HG02885 (cell line): ENCODE measurements at regions not wholly inside any gene's neighbourhood (a gene's known extent, or its start where the extent isn't known, plus 50 kb on each side); places are given as distances from the start of the nearest gene placed in this dataset.
"Not testable (repeated sequence)": the region's sequence is repeated elsewhere in the genome, so short reads cannot be mapped to it uniquely, and the experiment has no call there.

ENCODE experiments used
- ATAC-seq: cut with Tn5 transposase; IDR thresholded peaks from one replicate; pipeline ENCODE4 v1.9.1; 2021; ENCODE audit warnings: mild to moderate bottlenecking; ENCODE audit not compliant: unreplicated experiment, poor library complexity

- ATAC-seq = no peak
Observed at GRCh38 chr17:14522795-14523387, 222.0 kb downstream of the HS3ST3B1 start.

DNA sequence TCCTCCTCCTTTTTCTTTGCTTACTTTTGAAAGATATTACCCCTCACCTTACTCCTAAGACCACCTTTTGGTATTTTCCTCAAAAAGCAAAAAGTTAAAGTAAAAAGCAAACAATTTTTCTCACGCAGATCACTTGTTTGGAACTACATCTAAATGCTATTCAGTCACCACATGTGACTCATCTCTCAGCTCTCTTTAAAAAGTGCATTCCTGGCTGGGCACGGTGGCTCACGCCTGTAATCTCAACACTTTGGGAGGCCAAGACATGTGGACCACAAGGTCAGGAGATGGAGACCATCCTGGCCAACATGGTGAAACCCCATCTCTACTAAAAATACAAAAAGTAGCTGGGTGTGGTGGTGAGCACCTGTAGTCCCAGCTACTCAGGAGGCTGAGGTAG lies 218.0 kb downstream of the HS3ST3B1 start:
- ATAC-seq = not testable (repeated sequence)

DNA sequence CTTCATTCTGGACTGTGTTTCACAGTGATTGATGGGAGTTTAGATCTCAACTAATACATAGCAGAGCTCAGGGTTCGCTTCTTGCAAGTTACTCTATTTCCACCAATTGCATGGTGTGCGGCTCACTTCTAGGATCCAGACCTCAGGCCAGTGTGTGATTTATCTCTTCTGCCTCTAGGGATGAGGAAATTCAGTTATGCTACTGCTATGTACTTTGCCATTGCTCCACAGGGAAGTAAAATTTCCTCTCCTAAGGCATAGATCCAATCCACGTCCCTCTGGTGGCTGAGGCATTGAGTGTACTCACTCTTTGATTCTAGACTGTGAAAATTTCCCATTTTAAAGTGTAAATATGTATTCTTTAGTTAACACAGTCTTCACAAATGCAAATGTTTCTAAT lies 214.1 kb downstream of the HS3ST3B1 start:
- no peak for ATAC-seq

GRCh38 chr17:14513835-14514234 lies 213.0 kb downstream of the HS3ST3B1 start:
- no peak for ATAC-seq

DNA sequence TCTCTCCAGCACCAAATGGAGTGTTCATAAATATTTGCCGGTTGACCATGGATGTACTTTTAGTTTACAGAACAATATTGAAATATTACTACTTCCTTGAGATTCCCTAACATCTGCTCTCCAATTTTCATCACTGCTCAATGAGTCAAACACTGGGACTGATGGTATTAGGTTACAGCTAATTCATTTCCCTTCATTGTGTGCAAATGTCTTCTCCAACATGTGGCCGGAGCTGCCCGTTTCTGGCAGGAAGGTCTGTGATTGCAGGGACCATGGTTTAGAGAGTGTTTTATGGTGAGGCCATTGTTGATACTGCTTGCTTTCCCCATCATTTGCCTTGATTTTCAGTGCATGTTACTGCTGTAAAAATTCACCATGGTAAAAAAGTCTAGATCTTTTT lies 209.3 kb downstream of the HS3ST3B1 start:
- no peak for ATAC-seq

DNA sequence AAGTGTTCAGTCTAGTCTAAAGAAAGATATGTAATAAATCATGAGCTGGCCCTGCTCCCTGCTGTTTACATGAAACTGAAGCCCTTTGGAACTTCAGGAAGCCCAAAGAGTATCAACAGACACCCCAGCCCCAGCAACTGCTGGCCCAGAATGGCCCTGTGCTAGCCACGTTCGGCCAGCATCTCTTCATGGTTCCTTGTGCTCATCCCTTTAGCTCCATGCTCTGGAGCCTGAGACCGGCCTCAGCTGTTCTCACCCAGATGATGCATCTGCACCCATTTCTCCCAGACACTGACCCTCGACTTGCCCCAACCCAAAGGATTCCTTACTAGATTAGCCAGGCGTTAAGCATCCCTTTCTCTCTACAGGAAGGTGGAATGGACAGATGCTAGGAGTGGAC lies 207.3 kb downstream of the HS3ST3B1 start:
- no peak for ATAC-seq

DNA sequence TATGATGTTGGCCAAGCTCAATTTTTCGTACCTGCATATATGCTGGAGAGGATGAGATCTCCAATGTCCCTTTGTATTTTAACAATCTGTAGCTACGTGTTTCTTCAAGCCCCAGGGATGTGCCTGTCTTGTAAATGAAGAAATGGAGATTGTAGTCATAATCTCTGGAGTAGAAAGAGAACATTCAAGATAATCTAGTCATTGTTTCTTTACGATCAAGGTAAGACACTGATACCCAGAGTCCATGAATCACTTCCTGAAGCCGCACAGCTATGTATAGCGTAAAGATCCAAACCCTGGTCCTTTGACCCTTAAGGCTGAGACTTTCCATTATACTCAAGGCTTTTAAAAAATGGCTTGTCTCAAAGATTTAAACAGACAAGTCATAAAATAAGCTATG lies 205.5 kb downstream of the HS3ST3B1 start:
- ATAC-seq = no peak

DNA sequence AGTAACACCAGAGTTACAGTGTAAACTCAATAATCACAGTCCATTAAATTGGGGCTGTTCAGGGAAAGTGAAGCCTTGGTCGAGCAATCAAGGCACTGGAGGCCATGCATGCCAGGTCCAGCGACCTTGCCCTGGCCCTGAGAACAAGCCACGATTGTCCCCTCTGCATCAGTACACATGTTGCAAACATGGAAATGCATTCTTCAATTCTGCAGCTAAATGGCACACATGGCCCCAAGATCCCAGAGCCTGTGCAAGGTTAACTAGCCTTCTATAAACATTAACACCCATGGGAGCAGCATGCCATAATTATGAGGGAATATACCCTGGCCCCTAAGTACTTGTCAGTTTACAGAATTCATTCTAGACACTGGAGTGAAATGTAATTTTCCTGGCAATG lies 204.7 kb downstream of the HS3ST3B1 start:
- ATAC-seq = no peak

GRCh38 chr17:14499976-14500375 lies 199.1 kb downstream of the HS3ST3B1 start:
- no peak for ATAC-seq

DNA sequence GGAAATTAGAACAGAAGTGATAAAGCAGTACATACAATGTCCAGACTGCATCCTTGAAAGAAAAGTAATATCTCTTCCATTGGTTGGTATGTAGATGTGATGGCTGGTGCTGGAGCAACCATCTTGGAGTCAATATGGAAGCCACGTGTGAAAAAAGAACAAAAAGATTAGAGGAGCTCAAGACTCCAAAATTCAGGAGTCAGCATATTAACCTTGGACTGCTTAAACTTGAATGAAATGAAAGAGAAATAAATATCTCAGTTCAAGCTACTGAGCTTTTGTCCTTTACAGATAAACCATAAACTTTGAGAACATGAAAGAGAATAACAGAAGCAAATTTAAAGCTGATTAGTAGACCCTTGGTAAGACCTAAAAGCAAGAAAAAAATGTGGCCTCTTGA lies 197.9 kb downstream of the HS3ST3B1 start:
- no peak for ATAC-seq

DNA sequence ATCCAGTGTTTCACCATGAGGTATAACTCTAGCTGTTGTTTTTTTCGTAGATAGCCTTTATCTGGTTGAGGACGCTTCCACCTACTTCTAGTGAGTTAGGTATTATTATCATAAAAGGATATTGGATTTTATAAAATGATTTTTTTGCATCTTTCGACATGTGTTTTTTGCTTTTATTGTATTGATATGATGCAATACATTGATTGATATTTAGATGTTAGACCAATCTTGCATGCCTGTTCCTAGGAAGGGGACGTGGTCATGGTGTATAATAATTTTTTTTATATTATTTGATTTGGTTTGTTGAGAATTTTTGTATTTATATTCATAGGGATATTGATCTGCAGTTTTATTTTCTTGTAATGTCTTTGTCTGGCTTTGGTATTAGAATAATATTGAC lies 193.3 kb downstream of the HS3ST3B1 start:
- ATAC-seq = no peak

DNA sequence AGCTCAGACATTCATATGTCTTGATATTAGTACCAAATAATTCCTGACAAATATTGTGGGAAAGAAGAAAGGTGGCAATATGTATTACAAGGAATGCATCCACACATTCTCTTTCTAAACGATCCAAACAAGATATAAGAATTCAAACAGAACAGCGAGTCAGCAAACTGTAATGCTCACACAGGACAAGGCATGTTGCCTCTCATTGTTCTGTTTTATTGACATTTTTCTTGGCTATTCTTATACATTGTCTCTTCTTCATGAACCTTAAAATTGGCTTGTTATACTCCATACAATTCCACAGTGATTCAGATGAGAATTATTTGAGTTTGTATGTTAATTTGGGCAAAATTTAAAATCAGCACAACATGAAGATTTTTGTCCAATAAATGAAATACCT lies 189.1 kb downstream of the HS3ST3B1 start:
- ATAC-seq = no peak

- no peak for ATAC-seq
Observed at GRCh38 chr17:14488958-14489550, 188.2 kb downstream of the HS3ST3B1 start.

GRCh38 chr17:14487068-14487467 lies 186.2 kb downstream of the HS3ST3B1 start:
- no peak for ATAC-seq

GRCh38 chr17:14482715-14483114 lies 181.8 kb downstream of the HS3ST3B1 start:
- ATAC-seq = no peak

DNA sequence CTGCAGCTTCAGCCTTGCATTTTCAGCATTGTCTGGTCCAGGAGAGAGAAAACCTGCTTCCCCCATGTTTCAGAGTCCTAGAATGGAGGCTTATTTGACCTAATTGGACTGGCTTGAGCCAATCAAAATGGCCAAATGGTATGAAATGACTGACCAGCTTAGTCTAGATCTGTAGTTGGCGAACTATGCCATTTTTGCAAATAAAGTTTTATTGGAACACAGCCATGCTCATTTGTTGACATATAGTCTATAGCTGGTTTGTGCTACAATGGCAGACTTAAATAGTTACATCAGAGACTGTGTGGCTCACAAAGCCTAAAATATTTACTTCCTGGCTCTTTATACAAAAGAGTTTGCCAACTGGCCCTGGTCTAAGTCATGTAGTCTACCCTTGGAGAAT lies 180.8 kb downstream of the HS3ST3B1 start:
- ATAC-seq = no peak

GRCh38 chr17:14474591-14474990 lies 173.7 kb downstream of the HS3ST3B1 start:
- no peak for ATAC-seq

GRCh38 chr17:14471052-14471451 lies 170.2 kb downstream of the HS3ST3B1 start:
- ATAC-seq = no peak

GRCh38 chr17:14470417-14470816 lies 169.5 kb downstream of the HS3ST3B1 start:
- no peak for ATAC-seq

GRCh38 chr17:14469971-14470370 lies 169.1 kb downstream of the HS3ST3B1 start:
- no peak for ATAC-seq

DNA sequence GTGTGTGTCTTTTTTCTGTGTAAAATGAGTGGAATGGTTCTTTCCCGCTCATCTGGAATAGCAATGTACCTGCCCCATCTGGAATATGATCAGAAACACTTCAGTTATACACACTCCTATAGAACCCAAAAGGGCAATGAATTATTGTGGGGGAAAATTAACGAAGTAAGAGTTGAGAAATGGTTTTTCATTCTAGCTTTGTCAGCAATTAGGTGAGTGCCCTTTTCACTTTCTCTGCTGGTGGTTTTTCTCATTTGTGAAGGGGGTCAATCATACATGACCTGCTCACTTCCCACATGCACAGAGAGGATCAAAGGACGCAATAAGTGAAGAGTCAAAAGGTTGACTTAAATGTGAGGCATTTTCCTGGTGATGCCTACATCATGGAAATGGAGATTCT lies 168.0 kb downstream of the HS3ST3B1 start:
- ATAC-seq = no peak

DNA sequence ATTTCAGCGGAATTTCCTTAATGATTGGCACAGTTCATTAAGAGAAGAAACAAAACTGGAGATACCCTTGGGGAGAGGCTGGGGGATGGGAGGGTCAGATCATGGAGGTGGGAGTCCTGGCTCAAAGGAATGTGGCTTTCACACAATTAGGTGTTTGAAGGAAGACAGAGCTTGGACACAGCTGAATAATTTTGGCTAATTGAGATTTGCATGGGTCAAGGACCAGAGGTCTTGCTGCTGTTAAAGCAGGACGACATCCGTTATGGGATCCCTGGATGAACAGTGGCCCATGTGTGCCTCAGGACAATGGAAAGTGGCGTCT lies 160.3 kb downstream of the HS3ST3B1 start:
- no peak for ATAC-seq
